Inferior parietal cortex (tissue), 1 donor: ENCODE measurements at regions not wholly inside any gene's neighbourhood (a gene's known extent, or its start where the extent isn't known, plus 50 kb on each side); places are given as distances from the start of the nearest gene placed in this dataset.
"Not testable (repeated sequence)": the region's sequence is repeated elsewhere in the genome, so short reads cannot be mapped to it uniquely, and the experiment has no call there.

ENCODE experiments used
- DNase-seq: peaks from one replicate; pipeline ENCODE4 v3.0.0-alpha.2; 2016; ENCODE audit errors: extremely low spot score

- DNase-seq: no peak
Measured at GRCh38 chr13:42373048-42373812, 101.3 kb downstream of the AKAP11 start.

DNA sequence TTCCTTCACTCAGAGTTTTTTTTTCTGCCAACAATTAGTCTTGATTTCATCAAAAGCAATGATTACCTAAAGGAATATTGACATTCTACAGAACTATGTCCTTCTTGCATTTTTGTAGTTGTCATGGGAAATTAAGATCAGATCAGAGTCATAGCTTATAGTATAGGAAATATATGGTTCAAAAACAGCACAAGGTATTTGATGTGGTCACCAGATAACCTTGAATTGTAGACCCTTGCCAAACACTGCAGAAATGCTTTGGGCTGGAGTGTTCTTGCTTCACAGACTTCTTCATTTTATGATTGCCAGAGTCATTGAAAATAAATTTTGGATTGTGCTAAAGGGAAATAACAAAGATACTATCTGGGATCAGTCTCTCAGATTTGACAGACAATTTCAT is 103.7 kb downstream of the AKAP11 start:
- DNase-seq: no peak

GRCh38 chr13:42377640-42378382 is 105.9 kb downstream of the AKAP11 start:
- DNase-seq: peak; percentile 11

GRCh38 chr13:42378383-42378780 is 106.4 kb downstream of the AKAP11 start:
- DNase-seq: no peak

GRCh38 chr13:42379241-42379640 is 107.3 kb downstream of the AKAP11 start:
- no peak for DNase-seq

GRCh38 chr13:42380420-42381164 is 108.6 kb downstream of the AKAP11 start:
- DNase-seq: no peak

DNA sequence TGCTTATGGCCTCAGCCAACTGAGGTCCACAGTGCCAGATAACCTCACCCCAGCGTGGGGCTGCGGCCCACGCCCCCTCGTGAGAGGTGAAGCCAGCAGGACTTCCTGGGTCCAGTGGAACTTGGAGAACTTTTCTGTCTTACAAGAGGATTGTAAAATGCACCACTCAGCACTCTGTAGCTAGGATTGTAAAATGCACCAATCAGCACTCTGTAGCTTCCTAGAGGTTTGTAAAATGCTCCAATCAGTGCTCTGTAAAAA is 109.1 kb downstream of the AKAP11 start:
- DNase-seq: no peak

- DNase-seq: not testable (repeated sequence)
Measured at GRCh38 chr13:42381426-42381825, 109.5 kb downstream of the AKAP11 start.

GRCh38 chr13:42383025-42383424 is 111.1 kb downstream of the AKAP11 start:
- DNase-seq: no peak

GRCh38 chr13:42384265-42384664 is 112.3 kb downstream of the AKAP11 start:
- no peak for DNase-seq

DNA sequence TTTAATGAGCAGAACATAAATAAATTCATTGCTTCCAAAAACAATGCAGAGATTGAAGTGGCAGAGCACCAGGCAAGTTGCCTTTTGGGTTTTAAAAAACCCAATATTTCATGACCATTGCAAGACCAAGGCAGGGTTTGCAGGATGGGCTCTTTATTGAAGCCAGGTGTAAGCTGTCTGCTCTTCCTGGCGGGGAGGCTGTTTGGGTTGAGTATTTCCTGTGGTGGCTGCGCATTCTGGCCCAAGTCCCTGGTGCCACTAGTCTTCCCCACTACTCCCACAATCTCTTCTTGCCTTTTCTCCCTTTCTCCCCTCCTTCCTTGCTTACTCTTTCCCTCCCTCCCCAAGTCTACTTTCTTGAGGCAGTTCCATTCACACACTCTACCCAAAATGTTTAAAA is 116.4 kb downstream of the AKAP11 start:
- no peak for DNase-seq

DNA sequence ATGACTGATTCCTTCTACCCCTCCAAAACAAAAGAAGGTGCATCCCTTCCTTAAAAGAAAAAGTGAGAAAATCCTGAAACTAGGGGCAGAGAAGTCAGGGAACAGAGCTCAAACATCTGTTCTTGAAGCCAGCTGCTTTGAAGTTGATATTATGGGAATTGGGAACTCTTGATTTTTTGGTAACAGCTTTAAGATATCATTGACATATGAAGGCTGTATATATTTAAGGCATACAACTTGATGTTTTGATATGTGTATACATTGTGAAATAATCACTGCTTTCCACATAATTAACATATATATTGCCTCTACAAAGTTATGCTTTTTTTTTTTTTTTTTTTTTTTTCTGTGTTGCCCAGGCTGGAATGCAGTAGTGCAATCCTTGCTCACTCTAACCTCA is 117.1 kb downstream of the AKAP11 start:
- no peak for DNase-seq

DNA sequence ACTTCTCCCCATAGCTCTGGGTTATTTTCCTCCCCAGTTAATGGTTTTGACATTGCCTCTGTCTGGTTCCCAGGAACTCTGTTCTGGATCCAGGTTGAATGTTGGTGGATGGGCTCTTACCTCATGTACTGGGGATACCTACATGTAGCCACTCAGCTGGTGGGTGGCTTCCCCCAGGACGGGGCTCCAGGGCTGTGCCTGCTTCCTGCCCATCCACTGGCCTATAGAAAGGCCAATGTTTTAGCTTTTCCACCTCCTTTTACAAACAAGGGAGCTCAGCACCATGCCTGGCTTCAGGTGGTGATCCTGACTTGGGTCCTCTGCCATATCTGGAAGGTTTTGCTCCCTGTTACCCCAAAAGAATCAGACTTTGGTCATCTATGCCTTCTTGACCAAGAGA is 120.2 kb downstream of the AKAP11 start:
- DNase-seq: no peak

DNA sequence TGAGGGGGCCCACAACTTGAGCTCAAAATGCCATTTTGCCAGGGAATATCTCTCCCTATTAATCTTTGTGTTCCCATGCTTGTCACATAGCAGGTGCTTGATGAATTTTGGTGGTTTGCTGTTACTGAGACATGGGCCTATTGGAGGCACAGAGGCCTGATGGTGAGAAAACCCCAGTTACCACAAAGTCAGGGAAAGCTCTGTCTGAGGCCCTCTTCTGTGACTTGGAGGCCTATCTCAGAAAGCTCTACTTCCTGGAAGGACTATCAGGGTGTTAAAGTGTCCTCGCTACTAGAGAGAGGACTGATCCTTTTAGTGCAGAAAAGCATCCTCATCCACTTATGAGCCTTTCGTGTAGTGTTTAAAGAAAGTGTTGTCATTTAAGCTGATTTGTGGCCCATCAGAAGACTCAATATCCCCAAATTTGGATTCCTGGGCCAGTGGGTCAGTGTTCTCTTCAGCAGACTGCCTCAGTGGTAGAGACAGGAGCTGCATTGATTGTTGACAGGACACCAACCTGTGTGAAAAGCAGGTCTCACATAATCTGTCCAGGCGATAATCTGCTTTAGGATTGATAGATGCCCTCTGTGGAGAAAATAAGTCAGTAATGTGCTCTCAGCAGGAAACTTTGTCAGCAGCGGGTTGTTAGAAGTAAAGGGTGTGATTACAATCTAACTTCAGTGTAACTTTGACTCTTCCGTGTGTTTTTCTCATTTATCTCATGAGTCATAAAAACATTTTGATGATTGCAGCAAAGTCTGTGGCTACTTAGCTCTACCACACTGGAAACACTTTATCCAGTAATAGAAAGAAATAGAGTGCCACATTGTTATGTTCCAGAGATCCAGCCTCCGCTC is 121.0 kb downstream of the AKAP11 start:
- DNase-seq: no peak

DNA sequence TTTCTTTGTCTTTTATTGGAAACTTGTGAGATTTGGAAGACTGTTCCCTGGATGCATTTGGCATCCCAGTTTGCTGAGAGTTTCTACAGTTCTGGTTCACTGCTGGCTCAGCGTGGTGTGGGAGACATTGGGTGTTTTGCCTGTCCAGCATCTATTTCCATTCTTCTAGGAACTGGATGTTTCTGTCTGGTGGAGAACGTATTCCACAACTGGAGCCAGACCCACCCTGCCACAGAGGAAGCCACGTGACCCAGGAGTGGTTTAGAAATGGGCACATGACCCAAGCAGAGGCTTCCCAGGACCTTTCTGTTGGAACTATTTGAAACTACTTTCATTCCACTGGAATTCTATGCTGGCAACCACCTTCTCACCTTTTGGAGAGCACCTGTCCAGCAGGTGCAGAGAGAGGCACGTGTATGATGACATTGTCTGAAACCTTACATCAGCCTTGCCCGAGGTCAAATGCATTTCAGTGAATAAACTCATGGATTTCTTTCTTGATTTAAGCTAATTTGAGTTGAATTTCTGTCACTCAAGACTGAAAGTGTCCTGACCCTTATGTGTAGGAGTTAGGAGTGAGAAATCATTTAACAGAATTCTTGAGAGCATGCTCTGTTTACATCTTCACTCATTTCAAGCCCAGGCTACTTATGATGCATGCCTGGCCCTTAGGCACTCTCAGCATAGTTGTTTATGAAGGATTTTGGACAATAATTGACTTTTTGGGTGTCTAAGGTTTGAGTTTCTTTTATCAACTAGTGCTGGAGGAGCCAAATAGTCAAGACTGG is 121.8 kb downstream of the AKAP11 start:
- no peak for DNase-seq

DNA sequence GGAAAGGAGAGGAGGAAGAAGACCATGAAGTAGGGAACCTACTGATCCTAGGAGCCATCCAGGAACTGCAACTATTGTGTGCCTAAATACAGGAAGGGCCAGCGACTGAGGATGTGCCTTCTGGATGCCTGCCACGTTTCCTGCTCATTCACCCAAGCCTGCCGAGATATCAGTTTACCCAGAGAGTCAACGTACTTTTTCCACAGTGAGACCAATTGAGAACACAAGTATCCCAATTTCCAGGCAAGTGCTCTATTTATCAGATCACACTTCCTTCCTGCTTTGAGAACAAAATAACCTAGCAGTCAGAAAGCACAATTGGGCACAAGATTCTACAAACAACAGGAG is 122.4 kb downstream of the AKAP11 start:
- DNase-seq: no peak

GRCh38 chr13:42394711-42395085 is 122.7 kb downstream of the AKAP11 start:
- DNase-seq: no peak

DNA sequence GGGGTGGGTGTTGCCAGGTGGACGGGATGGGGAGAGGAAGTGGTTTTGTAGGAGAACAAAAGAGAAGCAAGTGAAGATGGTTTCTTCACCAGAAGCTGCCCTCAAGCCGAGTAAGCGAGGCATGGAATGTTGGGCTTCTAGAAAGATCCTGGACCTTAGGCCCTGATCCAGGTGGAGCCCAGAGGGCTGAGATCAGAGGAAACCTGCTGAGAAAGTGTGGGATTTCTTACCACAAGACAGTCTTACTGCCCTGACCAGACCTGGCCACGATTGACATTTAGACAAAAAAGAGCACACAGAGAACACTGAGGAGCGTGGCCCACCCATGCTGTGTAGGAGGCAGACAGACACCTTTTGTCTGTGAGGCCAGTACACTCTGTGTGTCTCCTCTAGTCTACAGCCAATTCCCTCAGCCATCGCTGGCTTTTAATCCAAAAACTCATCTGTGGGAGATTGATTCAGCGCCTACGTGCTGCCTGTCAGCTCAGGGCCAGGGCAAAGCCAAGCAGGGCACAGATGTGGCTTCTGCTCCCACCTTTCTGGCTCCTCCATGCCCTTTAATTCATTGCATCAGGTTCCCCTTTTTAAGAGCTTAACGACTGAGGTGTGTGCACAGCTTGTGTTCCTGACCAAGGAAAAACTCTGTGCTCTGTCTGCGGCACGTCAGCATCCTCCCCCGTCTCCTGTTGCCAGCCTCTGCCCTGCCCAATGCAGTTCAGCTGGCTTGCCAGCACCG is 123.3 kb downstream of the AKAP11 start:
- DNase-seq: no peak

- DNase-seq: no peak
Measured at GRCh38 chr13:42396501-42396900, 124.5 kb downstream of the AKAP11 start.

DNA sequence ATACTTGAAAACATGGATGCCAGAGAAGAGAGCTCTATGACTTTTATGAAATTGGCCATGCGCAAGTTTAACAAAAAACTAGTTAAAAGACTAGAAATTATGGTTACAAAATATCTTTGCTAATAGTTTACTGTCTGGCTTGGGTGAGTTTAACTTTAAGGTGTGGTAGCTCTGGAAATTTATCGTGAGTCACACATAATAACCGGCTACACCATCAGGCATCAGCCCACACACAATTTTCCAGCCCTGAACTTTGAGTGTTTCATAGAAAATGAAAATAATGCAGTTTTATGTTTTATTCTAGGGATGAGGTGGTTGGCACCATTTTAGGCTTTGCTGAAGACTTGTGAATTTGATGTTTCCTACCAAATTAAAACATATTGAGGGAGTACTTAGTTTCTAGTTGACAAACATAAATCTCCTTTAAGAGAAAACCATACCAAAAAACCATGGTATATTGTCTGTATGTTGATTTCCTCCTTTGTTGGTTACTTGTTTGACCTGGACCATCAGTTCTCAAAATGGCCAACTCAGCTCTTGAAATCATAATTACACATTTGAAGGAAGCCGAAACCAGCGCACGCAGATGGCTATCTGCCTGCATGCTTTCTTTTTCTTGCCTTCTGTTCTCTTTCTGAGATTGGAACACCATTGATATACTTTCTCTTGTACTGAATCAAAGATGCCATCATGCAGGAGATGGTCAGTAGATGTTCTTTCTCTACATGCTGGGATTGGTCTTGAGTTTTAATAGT is 125.1 kb downstream of the AKAP11 start:
- no peak for DNase-seq
